ENCODE measurements at regions not wholly inside any gene's neighbourhood (a gene's known extent, or its start where the extent isn't known, plus 50 kb on each side); places are given as distances from the start of the nearest gene placed in this dataset.
"Not testable (repeated sequence)": the region's sequence is repeated elsewhere in the genome, so short reads cannot be mapped to it uniquely, and the experiment has no call there.

- no peak for DNase-seq (ENCODE audit: low read depth in 2 of 2)
Measured at GRCh38 chr3:177893331-177893730, 642.9 kb upstream of the KCNMB2 start.

- no peak for DNase-seq (ENCODE audit: low read depth in 2 of 2)
Measured at GRCh38 chr3:177894081-177894728, 642.0 kb upstream of the KCNMB2 start.

- no peak for DNase-seq (ENCODE audit: low read depth in 2 of 2)
Measured at GRCh38 chr3:177898185-177898584, 638.1 kb upstream of the KCNMB2 start.

GRCh38 chr3:177899275-177900067 lies 636.8 kb upstream of the KCNMB2 start:
- no peak for DNase-seq (ENCODE audit: low read depth in 2 of 2)

GRCh38 chr3:177902876-177903275 lies 633.4 kb upstream of the KCNMB2 start:
- DNase-seq (ENCODE audit: low read depth in 2 of 2), result no peak

GRCh38 chr3:177904621-177905020 lies 631.6 kb upstream of the KCNMB2 start:
- DNase-seq (ENCODE audit: low read depth in 2 of 2), result no peak

GRCh38 chr3:177905173-177906125 lies 630.8 kb upstream of the KCNMB2 start:
- no peak for DNase-seq (ENCODE audit: low read depth in 2 of 2)

- no peak for DNase-seq (ENCODE audit: low read depth in 2 of 2)
Measured at GRCh38 chr3:177906126-177906511, 630.1 kb upstream of the KCNMB2 start.

GRCh38 chr3:177906578-177907229 lies 629.5 kb upstream of the KCNMB2 start:
- DNase-seq (ENCODE audit: low read depth in 2 of 2), result no peak

- not testable (repeated sequence) for DNase-seq (ENCODE audit: low read depth in 2 of 2)
Measured at GRCh38 chr3:177909530-177909929, 626.7 kb upstream of the KCNMB2 start.

GRCh38 chr3:177914224-177914623 lies 622.0 kb upstream of the KCNMB2 start:
- DNase-seq (ENCODE audit: low read depth in 2 of 2), result no peak

- DNase-seq (ENCODE audit: low read depth in 2 of 2), result no peak
Measured at GRCh38 chr3:177916461-177916860, 619.8 kb upstream of the KCNMB2 start.

- no peak for DNase-seq (ENCODE audit: low read depth in 2 of 2)
Measured at GRCh38 chr3:177917234-177917861, 618.9 kb upstream of the KCNMB2 start.

GRCh38 chr3:177921153-177921552 lies 615.1 kb upstream of the KCNMB2 start:
- no peak for DNase-seq (ENCODE audit: low read depth in 2 of 2)

GRCh38 chr3:177924261-177924660 lies 612.0 kb upstream of the KCNMB2 start:
- no peak for DNase-seq (ENCODE audit: low read depth in 2 of 2)

GRCh38 chr3:177928172-177928873 lies 607.9 kb upstream of the KCNMB2 start:
- no peak for DNase-seq (ENCODE audit: low read depth in 2 of 2)

GRCh38 chr3:177929310-177929709 lies 606.9 kb upstream of the KCNMB2 start:
- DNase-seq (ENCODE audit: low read depth in 2 of 2), result no peak

- no peak for DNase-seq (ENCODE audit: low read depth in 2 of 2)
Measured at GRCh38 chr3:177930771-177931170, 605.5 kb upstream of the KCNMB2 start.

- DNase-seq (ENCODE audit: low read depth in 2 of 2), result no peak
Measured at GRCh38 chr3:177931346-177931745, 604.9 kb upstream of the KCNMB2 start.

- no peak for DNase-seq (ENCODE audit: low read depth in 2 of 2)
Measured at GRCh38 chr3:177932346-177932745, 603.9 kb upstream of the KCNMB2 start.

Data from stimulated activated CD8-positive, alpha-beta memory T cell treated with anti-CD3 and anti-CD28 coated beads, Interleukin-2, amount 100 ng/mL, for 48 hours (primary cell).